Vagina (tissue), 2 donors: ENCODE measurements at regions not wholly inside any gene's neighbourhood (a gene's known extent, or its start where the extent isn't known, plus 50 kb on each side); places are given as distances from the start of the nearest gene placed in this dataset.

ENCODE experiments used
- POLR2A ChIP-seq, 2 donors: fragments of 450-650 bp; IDR thresholded peaks; one replicate each; pipeline ENCODE4 v1.6.1; 2017; ENCODE audit warnings: antibody characterized with exemption in 2 of 2, mild to moderate bottlenecking in 2 of 2, moderate library complexity in 2 of 2
- POLR2AphosphoS5 ChIP-seq, 2 donors: sonication (generic); formaldehyde crosslinking; IDR thresholded peaks; one replicate each; pipeline ENCODE4 v1.9.0; 2017; ENCODE audit warnings: antibody characterized with exemption in 2 of 2, mild to moderate bottlenecking in 2 of 2, low read depth in 1 of 2; ENCODE audit not compliant: insufficient read depth in 1 of 2
- TF ChIP-seq, protein P1 (sequence below), 3 experiments: fragments of 450-650 bp in 2 of 3; fragments of 200-600 bp in 1 of 3; sonication (generic) in 1 of 3; IDR thresholded peaks; one replicate each; pipeline ENCODE4 v1.5.1; 2017 to 2019; ENCODE audit warnings: antibody characterized with exemption in 3 of 3, mild to moderate bottlenecking in 2 of 3, moderate library complexity in 2 of 3

DNA sequence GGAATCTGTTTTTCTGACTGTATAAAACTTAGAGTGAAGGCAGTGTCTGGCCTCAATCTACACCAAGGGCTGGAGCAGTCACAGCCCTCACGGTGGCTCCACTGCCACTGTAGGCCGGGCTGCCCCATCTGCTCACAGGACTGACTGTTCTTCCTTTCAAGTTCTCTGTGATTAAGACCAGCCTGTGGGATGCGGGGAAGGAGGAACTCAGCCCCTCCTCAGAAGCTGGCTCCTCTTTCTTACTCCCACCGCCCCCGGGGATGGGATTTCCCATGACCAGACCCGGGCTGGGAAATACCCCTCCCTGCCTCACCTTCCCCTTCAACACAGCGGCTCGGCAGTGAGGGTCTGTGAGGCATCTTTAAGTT is 106.0 kb downstream of the COPS8 start:
- TF ChIP-seq POLR2A (IDR thresholded peaks at IDR 0.05) (no peak), POLR2AphosphoS5 (IDR thresholded peaks at IDR 0.05; ENCODE audit: insufficient read depth in 1 of 2, low read depth in 1 of 2) (no peak)
- TF ChIP-seq, protein P1, sequence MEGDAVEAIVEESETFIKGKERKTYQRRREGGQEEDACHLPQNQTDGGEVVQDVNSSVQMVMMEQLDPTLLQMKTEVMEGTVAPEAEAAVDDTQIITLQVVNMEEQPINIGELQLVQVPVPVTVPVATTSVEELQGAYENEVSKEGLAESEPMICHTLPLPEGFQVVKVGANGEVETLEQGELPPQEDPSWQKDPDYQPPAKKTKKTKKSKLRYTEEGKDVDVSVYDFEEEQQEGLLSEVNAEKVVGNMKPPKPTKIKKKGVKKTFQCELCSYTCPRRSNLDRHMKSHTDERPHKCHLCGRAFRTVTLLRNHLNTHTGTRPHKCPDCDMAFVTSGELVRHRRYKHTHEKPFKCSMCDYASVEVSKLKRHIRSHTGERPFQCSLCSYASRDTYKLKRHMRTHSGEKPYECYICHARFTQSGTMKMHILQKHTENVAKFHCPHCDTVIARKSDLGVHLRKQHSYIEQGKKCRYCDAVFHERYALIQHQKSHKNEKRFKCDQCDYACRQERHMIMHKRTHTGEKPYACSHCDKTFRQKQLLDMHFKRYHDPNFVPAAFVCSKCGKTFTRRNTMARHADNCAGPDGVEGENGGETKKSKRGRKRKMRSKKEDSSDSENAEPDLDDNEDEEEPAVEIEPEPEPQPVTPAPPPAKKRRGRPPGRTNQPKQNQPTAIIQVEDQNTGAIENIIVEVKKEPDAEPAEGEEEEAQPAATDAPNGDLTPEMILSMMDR (IDR thresholded peaks at IDR 0.05): no peak
